ENCODE measurements at regions not wholly inside any gene's neighbourhood (a gene's known extent, or its start where the extent isn't known, plus 50 kb on each side); places are given as distances from the start of the nearest gene placed in this dataset.
"Not testable (repeated sequence)": the region's sequence is repeated elsewhere in the genome, so short reads cannot be mapped to it uniquely, and the experiment has no call there.

- H3K36me3 Mint-ChIP-seq (ENCODE audit: low read depth); H3K4me3 Mint-ChIP-seq; H3K4me1 Mint-ChIP-seq (ENCODE audit: low read depth); H3K27me3 Mint-ChIP-seq (ENCODE audit: low read depth); H3K27ac Mint-ChIP-seq: not testable (repeated sequence)
- H3K9me3 Mint-ChIP-seq: peaks cover 81% of the 10 kb centered on the region
These were observed 91.3 kb downstream of the OR4A5 start for GRCh38 chr11:54797906-54798305.

GRCh38 chr11:54832676-54833075 is 126.0 kb downstream of the OR4A5 start:
- no peaks in the 10 kb centered on the region for H3K4me1 Mint-ChIP-seq (ENCODE audit: low read depth)
- no peak overlapping the region for H3K27ac Mint-ChIP-seq
- H3K9me3 Mint-ChIP-seq: peaks cover 74% of the 10 kb centered on the region
- no peaks in the 10 kb centered on the region for H3K36me3 Mint-ChIP-seq (ENCODE audit: low read depth)
- no peaks in the 10 kb centered on the region for H3K27me3 Mint-ChIP-seq (ENCODE audit: low read depth)
- H3K4me3 Mint-ChIP-seq: no peak overlapping the region

DNA sequence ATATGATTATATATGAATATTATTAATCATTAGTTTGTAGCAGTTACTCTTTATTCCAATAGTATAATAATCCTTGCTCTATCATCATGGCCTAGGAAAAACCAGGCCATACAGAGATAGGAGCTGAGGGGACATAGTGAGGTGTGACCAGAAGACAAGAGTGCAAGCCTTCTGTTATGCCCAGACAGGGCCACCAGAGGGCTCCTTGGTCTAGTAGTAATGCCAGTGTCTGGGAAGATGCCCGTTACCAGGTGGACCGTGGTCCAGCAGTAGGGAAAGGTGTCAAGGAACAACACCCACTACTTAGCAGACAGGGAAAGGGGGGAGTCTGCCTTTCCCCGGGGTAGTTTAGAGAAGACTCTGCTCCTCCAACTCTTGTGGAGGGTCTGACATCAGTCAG is 148.4 kb downstream of the OR4A5 start:
- not testable (repeated sequence) for H3K4me3 Mint-ChIP-seq; H3K27me3 Mint-ChIP-seq (ENCODE audit: low read depth); H3K4me1 Mint-ChIP-seq (ENCODE audit: low read depth); H3K36me3 Mint-ChIP-seq (ENCODE audit: low read depth); H3K27ac Mint-ChIP-seq
- H3K9me3 Mint-ChIP-seq: peaks cover 59% of the 10 kb centered on the region
